HG03342 (cell line): ENCODE measurements at regions not wholly inside any gene's neighbourhood (a gene's known extent, or its start where the extent isn't known, plus 50 kb on each side); places are given as distances from the start of the nearest gene placed in this dataset.
"Not testable (repeated sequence)": the region's sequence is repeated elsewhere in the genome, so short reads cannot be mapped to it uniquely, and the experiment has no call there.

Experiments
- ATAC-seq: cut with Tn5 transposase; IDR thresholded peaks from one replicate; pipeline ENCODE4 v1.9.1; 2021; ENCODE audit warnings: mild to moderate bottlenecking, moderate library complexity; ENCODE audit not compliant: unreplicated experiment

GRCh38 chr9:79473704-79474103 is 98.1 kb upstream of the TLE4 start:
- ATAC-seq = no peak

- no peak for ATAC-seq
These were observed 94.4 kb upstream of the TLE4 start for GRCh38 chr9:79477241-79477840.

GRCh38 chr9:79477955-79478771 is 93.6 kb upstream of the TLE4 start:
- peak; percentile 67 for ATAC-seq

- ATAC-seq = no peak
These were observed 91.1 kb upstream of the TLE4 start for GRCh38 chr9:79480639-79481038.

GRCh38 chr9:79481846-79482477 is 89.8 kb upstream of the TLE4 start:
- no peak for ATAC-seq

- ATAC-seq = no peak
These were observed 86.5 kb upstream of the TLE4 start for GRCh38 chr9:79485258-79485657.

- no peak for ATAC-seq
These were observed 82.3 kb upstream of the TLE4 start for GRCh38 chr9:79489261-79490000.

- ATAC-seq = no peak
These were observed 81.0 kb upstream of the TLE4 start for GRCh38 chr9:79490657-79491248.

- ATAC-seq = no peak
These were observed 79.4 kb upstream of the TLE4 start for GRCh38 chr9:79492092-79493009.

- not testable (repeated sequence) for ATAC-seq
These were observed 71.4 kb upstream of the TLE4 start for GRCh38 chr9:79500196-79500864.

- ATAC-seq = no peak
These were observed 70.2 kb upstream of the TLE4 start for GRCh38 chr9:79501546-79501945.

- ATAC-seq = no peak
These were observed 64.0 kb upstream of the TLE4 start for GRCh38 chr9:79507801-79508200.

GRCh38 chr9:79512251-79512650 is 59.5 kb upstream of the TLE4 start:
- no peak for ATAC-seq
